Ramos (cell line): ENCODE measurements at regions not wholly inside any gene's neighbourhood (a gene's known extent, or its start where the extent isn't known, plus 50 kb on each side); places are given as distances from the start of the nearest gene placed in this dataset.

Source experiments
- in situ Hi-C: fragments of 300-500 bp; cut with MboI; formaldehyde crosslinking; loops from one replicate; pipeline ENCODE4 v1.14.3; 2022; ENCODE audit warnings: low sequenced_read_pairs; ENCODE audit not compliant: unreplicated experiment

DNA sequence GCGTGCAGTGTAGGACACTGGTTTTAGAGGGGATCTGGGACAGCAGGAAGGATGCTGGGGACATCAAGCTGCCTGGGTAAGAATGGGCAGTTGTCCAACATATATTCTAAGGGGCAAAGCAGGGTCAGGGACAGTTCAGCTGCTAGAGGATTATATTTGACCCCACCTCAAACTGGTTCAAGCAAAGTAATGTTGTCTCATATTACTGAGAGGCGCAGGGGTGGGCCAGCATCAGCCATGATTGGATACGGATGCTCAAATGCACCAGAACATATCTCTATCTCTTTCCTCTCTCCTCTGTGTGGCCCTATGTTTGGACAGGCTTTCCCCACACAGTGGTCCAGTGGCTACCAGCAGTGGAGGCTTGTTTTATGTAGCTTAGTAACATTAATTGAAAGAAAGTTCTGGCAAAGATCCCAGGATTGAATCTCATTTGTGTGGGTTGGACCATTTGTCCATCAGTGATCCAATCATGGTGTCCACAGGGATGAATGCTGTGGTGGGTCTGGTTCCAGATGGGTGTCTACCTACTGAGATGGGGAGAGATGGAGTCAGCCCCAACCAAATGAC, 49.8 kb upstream of the RGMA start:
- in situ Hi-C loops: no loop called here
